ENCODE measurements at regions not wholly inside any gene's neighbourhood (a gene's known extent, or its start where the extent isn't known, plus 50 kb on each side); places are given as distances from the start of the nearest gene placed in this dataset.

- no peak for TF ChIP-seq POLR2A (IDR thresholded peaks at IDR 0.05)
- no peak for TF ChIP-seq CTCF (IDR thresholded peaks at IDR 0.05)
- TF ChIP-seq EP300 (IDR thresholded peaks at IDR 0.05), result no peak
Measured at GRCh38 chr2:132275396-132275795, 113.6 kb upstream of the ANKRD30BL start.
